ENCODE measurements at regions not wholly inside any gene's neighbourhood (a gene's known extent, or its start where the extent isn't known, plus 50 kb on each side); places are given as distances from the start of the nearest gene placed in this dataset.
"Not testable (repeated sequence)": the region's sequence is repeated elsewhere in the genome, so short reads cannot be mapped to it uniquely, and the experiment has no call there.

- DNase-seq (ENCODE audit: low spot score) = no peak
Observed at GRCh38 chr2:7146151-7146550, 228.9 kb downstream of the RNF144A start.

GRCh38 chr2:7154656-7155055 lies 237.4 kb downstream of the RNF144A start:
- no peak for DNase-seq (ENCODE audit: low spot score)

GRCh38 chr2:7161501-7161900 lies 244.3 kb downstream of the RNF144A start:
- DNase-seq (ENCODE audit: low spot score) = no peak

- no peak for DNase-seq (ENCODE audit: low spot score)
Observed at GRCh38 chr2:7165736-7166135, 248.5 kb downstream of the RNF144A start.

GRCh38 chr2:7167801-7168411 lies 250.7 kb downstream of the RNF144A start:
- DNase-seq (ENCODE audit: low spot score) = no peak

- no peak for DNase-seq (ENCODE audit: low spot score)
Observed at GRCh38 chr2:7169593-7169992, 252.4 kb downstream of the RNF144A start.

- DNase-seq (ENCODE audit: low spot score) = not testable (repeated sequence)
Observed at GRCh38 chr2:7178996-7179395, 261.8 kb downstream of the RNF144A start.

- DNase-seq (ENCODE audit: low spot score) = no peak
Observed at GRCh38 chr2:7180638-7181370, 263.6 kb downstream of the RNF144A start.

GRCh38 chr2:7182525-7182924 lies 265.3 kb downstream of the RNF144A start:
- DNase-seq (ENCODE audit: low spot score) = no peak

GRCh38 chr2:7189106-7189505 lies 271.9 kb downstream of the RNF144A start:
- DNase-seq (ENCODE audit: low spot score) = no peak

- peak; percentile 58 for DNase-seq (ENCODE audit: low spot score)
Observed at GRCh38 chr2:7190587-7191324, 273.5 kb downstream of the RNF144A start.

GRCh38 chr2:7191932-7192331 lies 274.7 kb downstream of the RNF144A start:
- DNase-seq (ENCODE audit: low spot score) = no peak

- no peak for DNase-seq (ENCODE audit: low spot score)
Observed at GRCh38 chr2:7193457-7193856, 276.2 kb downstream of the RNF144A start.

GRCh38 chr2:7194950-7195349 lies 277.7 kb downstream of the RNF144A start:
- no peak for DNase-seq (ENCODE audit: low spot score)

GRCh38 chr2:7196883-7197282 lies 279.7 kb downstream of the RNF144A start:
- no peak for DNase-seq (ENCODE audit: low spot score)

GRCh38 chr2:7201851-7202250 lies 284.6 kb downstream of the RNF144A start:
- DNase-seq (ENCODE audit: low spot score) = no peak

GRCh38 chr2:7203056-7203467 lies 285.9 kb downstream of the RNF144A start:
- DNase-seq (ENCODE audit: low spot score) = peak; percentile 62

GRCh38 chr2:7205151-7205830 lies 288.1 kb downstream of the RNF144A start:
- DNase-seq (ENCODE audit: low spot score) = no peak

GRCh38 chr2:7206111-7206810 lies 289.0 kb downstream of the RNF144A start:
- no peak for DNase-seq (ENCODE audit: low spot score)

- DNase-seq (ENCODE audit: low spot score) = no peak
Observed at GRCh38 chr2:7207631-7208030, 290.4 kb downstream of the RNF144A start.

- DNase-seq (ENCODE audit: low spot score) = no peak
Observed at GRCh38 chr2:7209757-7210555, 292.7 kb downstream of the RNF144A start.
